ENCODE measurements at regions not wholly inside any gene's neighbourhood (a gene's known extent, or its start where the extent isn't known, plus 50 kb on each side); places are given as distances from the start of the nearest gene placed in this dataset.

DNA sequence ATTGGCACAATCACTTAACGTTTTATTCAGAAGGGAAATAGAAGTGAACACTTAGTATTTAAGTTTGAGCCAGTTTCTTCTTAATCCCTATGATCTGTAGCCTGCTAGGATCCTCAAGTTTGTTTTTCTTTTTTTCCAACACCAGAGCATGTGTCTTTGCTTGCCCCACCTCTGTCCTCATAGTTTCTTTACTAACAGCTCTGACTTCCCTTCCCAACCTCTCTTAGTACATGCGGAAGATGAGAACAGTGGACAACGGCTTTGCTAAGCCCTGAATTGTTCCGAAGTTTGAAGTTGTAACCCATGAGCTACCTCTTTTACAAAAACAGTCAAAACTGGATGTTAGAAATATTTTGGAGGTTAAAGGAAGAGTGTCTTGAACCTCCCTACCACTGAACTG, 61.7 kb upstream of the TAF11L2 start:
- TF ChIP-seq, protein P1, sequence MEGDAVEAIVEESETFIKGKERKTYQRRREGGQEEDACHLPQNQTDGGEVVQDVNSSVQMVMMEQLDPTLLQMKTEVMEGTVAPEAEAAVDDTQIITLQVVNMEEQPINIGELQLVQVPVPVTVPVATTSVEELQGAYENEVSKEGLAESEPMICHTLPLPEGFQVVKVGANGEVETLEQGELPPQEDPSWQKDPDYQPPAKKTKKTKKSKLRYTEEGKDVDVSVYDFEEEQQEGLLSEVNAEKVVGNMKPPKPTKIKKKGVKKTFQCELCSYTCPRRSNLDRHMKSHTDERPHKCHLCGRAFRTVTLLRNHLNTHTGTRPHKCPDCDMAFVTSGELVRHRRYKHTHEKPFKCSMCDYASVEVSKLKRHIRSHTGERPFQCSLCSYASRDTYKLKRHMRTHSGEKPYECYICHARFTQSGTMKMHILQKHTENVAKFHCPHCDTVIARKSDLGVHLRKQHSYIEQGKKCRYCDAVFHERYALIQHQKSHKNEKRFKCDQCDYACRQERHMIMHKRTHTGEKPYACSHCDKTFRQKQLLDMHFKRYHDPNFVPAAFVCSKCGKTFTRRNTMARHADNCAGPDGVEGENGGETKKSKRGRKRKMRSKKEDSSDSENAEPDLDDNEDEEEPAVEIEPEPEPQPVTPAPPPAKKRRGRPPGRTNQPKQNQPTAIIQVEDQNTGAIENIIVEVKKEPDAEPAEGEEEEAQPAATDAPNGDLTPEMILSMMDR (IDR thresholded peaks at IDR 0.05), result no peak
- TF ChIP-seq ZFX (IDR thresholded peaks at IDR 0.05; ENCODE audit: borderline replicate concordance), result no peak
